BJ (cell line): ENCODE measurements at regions not wholly inside any gene's neighbourhood (a gene's known extent, or its start where the extent isn't known, plus 50 kb on each side); places are given as distances from the start of the nearest gene placed in this dataset.

Experiments
- CTCF ChIA-PET: fragments of 350-600 bp; formaldehyde crosslinking; extraction: SDS; loops from one replicate; lab custom pipeline; 2021; ENCODE audit warnings: antibody characterized with exemption, inconsistent platforms; lab: Yijun Ruan, JAX
- POLR2A ChIA-PET: fragments of 300-600 bp; sonication (Branson Sonifier 250); formaldehyde crosslinking; extraction: SDS; loops from one replicate; lab custom pipeline; 2021; ENCODE audit warnings: antibody characterized with exemption; lab: Charles Lee
- DNase-seq: peaks from one replicate; pipeline ENCODE4 v3.0.0-alpha.2; 2011; ENCODE audit warnings: low read depth
- H3K27me3 ChIP-seq: 2 replicates; pipeline ENCODE4 v1.6.0; 2011; ENCODE audit warnings: low read length; ENCODE audit not compliant: control insufficient read depth, insufficient read depth
- H3K36me3 ChIP-seq: 2 replicates; pipeline ENCODE4 v1.5.1; 2011; ENCODE audit warnings: low read length; ENCODE audit not compliant: control insufficient read depth, insufficient read depth
- H3K4me3 ChIP-seq: 2 replicates; pipeline ENCODE4 v1.5.1; 2011; ENCODE audit warnings: low read depth, mild to moderate bottlenecking, control low read depth, low read length
- CTCF ChIP-seq: IDR thresholded peaks from 2 replicates; pipeline ENCODE4 v1.5.1; 2011; ENCODE audit warnings: low read depth, mild to moderate bottlenecking, control low read depth, inconsistent platforms, low read length, moderate library complexity; ENCODE audit not compliant: insufficient read depth

- Histone ChIP-seq H3K27me3 (no peaks in the 10 kb centered on the region), H3K36me3 (no peaks in the 10 kb centered on the region), H3K4me3 (no peak overlapping the region)
- TF ChIP-seq CTCF, result no peak
- DNase-seq, result peak; percentile 89
- ChIA-PET CTCF (interaction anchor here (0.6 to 1.3 kb wide), 3 partner anchors 11 to 1244 kb away, joined by 3 read pairs; no protein-coding TSS in a partner anchor), POLR2A (interaction anchor here (0.6 kb wide), 1 partner anchor 366 kb away, joined by 3 read pairs; no protein-coding TSS in a partner anchor)
Measured at GRCh38 chr6:22880686-22881433, 311.5 kb downstream of the HDGFL1 start.

GRCh38 chr6:22882581-22882980, 313.2 kb downstream of the HDGFL1 start:
- ChIA-PET POLR2A (interaction anchor here (0.6 kb wide), 2 partner anchors 9 to 1078 kb away, joined by 3 to 5 read pairs; no protein-coding TSS in a partner anchor), CTCF (no interaction called here)
- Histone ChIP-seq H3K36me3 (no peaks in the 10 kb centered on the region), H3K27me3 (no peaks in the 10 kb centered on the region), H3K4me3 (no peak overlapping the region)
- no peak for TF ChIP-seq CTCF
- no peak for DNase-seq

GRCh38 chr6:22883061-22883717, 313.8 kb downstream of the HDGFL1 start:
- DNase-seq, result no peak
- CTCF ChIA-PET, result no interaction called here
- no peak for TF ChIP-seq CTCF
- no peak overlapping the region for H3K4me3 ChIP-seq
- no peaks in the 10 kb centered on the region for H3K36me3 ChIP-seq
- no peaks in the 10 kb centered on the region for H3K27me3 ChIP-seq
- POLR2A ChIA-PET, result interaction anchor here (0.6 kb wide), 1 partner anchor 8 kb away, joined by 3 read pairs; no protein-coding TSS in a partner anchor

- no peak for DNase-seq
- CTCF ChIA-PET, result interaction anchor here (0.6 to 0.8 kb wide), 2 partner anchors 11 to 119 kb away, joined by 3 read pairs; no protein-coding TSS in a partner anchor
- Histone ChIP-seq H3K4me3 (no peak overlapping the region), H3K36me3 (no peaks in the 10 kb centered on the region), H3K27me3 (no peaks in the 10 kb centered on the region)
- POLR2A ChIA-PET, result no interaction called here
- TF ChIP-seq CTCF, result no peak
Measured at GRCh38 chr6:22884456-22884855, 315.1 kb downstream of the HDGFL1 start.
